Bronchial epithelial cell (primary cell): ENCODE measurements at regions not wholly inside any gene's neighbourhood (a gene's known extent, or its start where the extent isn't known, plus 50 kb on each side); places are given as distances from the start of the nearest gene placed in this dataset.

Source experiments
- DNase-seq: peaks from one replicate; pipeline ENCODE4 v3.0.0-alpha.2; 2010; ENCODE audit warnings: low read depth
- FAIRE-seq: peaks from 2 replicates; lab custom pipeline; 2011; peaks lifted over from hg19 to GRCh38; lab: Jason Lieb, UNC
- H3K27me3 ChIP-seq: 2 replicates; pipeline ENCODE4 v1.5.1; 2011; ENCODE audit warnings: low read length; ENCODE audit not compliant: control insufficient read depth, insufficient read depth
- H3K36me3 ChIP-seq: 2 replicates; pipeline ENCODE4 v1.5.1; 2011; ENCODE audit warnings: low read length; ENCODE audit not compliant: control insufficient read depth, insufficient read depth
- H3K4me3 ChIP-seq: 2 replicates; pipeline ENCODE4 v1.5.1; 2011; ENCODE audit warnings: mild to moderate bottlenecking, low read depth, low read length, control low read depth
- TF ChIP-seq, protein P1 (sequence below): IDR thresholded peaks from 2 replicates; pipeline ENCODE4 v1.5.1; 2011; ENCODE audit warnings: mild to moderate bottlenecking, moderate library complexity, low read length, control low read depth, inconsistent platforms; ENCODE audit not compliant: insufficient read depth, severe bottlenecking

GRCh38 chr5:26610577-26610976 is 427.8 kb downstream of the CDH9 start:
- FAIRE-seq: no peak

GRCh38 chr5:26601563-26601962 is 436.8 kb downstream of the CDH9 start:
- TF ChIP-seq, protein P1, sequence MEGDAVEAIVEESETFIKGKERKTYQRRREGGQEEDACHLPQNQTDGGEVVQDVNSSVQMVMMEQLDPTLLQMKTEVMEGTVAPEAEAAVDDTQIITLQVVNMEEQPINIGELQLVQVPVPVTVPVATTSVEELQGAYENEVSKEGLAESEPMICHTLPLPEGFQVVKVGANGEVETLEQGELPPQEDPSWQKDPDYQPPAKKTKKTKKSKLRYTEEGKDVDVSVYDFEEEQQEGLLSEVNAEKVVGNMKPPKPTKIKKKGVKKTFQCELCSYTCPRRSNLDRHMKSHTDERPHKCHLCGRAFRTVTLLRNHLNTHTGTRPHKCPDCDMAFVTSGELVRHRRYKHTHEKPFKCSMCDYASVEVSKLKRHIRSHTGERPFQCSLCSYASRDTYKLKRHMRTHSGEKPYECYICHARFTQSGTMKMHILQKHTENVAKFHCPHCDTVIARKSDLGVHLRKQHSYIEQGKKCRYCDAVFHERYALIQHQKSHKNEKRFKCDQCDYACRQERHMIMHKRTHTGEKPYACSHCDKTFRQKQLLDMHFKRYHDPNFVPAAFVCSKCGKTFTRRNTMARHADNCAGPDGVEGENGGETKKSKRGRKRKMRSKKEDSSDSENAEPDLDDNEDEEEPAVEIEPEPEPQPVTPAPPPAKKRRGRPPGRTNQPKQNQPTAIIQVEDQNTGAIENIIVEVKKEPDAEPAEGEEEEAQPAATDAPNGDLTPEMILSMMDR: no peak
- Histone ChIP-seq H3K27me3 (no peaks in the 10 kb centered on the region), H3K36me3 (no peaks in the 10 kb centered on the region), H3K4me3 (no peak overlapping the region)
- DNase-seq: no peak
- no peak for FAIRE-seq

More at GRCh38 chr5:26610577-26610976, 427.8 kb downstream of the CDH9 start:
- H3K4me3 ChIP-seq: no peak overlapping the region
- H3K27me3 ChIP-seq: no peaks in the 10 kb centered on the region
- DNase-seq: no peak
- TF ChIP-seq, protein P1: no peak
- H3K36me3 ChIP-seq: no peaks in the 10 kb centered on the region

GRCh38 chr5:26582350-26583045 is 455.9 kb downstream of the CDH9 start:
- Histone ChIP-seq H3K36me3 (no peaks in the 10 kb centered on the region), H3K4me3 (no peak overlapping the region), H3K27me3 (no peaks in the 10 kb centered on the region)
- DNase-seq (peak; percentile 46), FAIRE-seq (no peak)
- TF ChIP-seq, protein P1: no peak

GRCh38 chr5:26579712-26580111 is 458.7 kb downstream of the CDH9 start:
- H3K36me3 ChIP-seq: no peaks in the 10 kb centered on the region
- no peak overlapping the region for H3K4me3 ChIP-seq
- TF ChIP-seq, protein P1: no peak
- FAIRE-seq (no peak), DNase-seq (no peak)
- H3K27me3 ChIP-seq: no peaks in the 10 kb centered on the region

GRCh38 chr5:26578002-26578401 is 460.4 kb downstream of the CDH9 start:
- Histone ChIP-seq H3K27me3 (no peaks in the 10 kb centered on the region), H3K36me3 (no peaks in the 10 kb centered on the region), H3K4me3 (no peak overlapping the region)
- no peak for DNase-seq
- TF ChIP-seq, protein P1: no peak
- no peak for FAIRE-seq

DNA sequence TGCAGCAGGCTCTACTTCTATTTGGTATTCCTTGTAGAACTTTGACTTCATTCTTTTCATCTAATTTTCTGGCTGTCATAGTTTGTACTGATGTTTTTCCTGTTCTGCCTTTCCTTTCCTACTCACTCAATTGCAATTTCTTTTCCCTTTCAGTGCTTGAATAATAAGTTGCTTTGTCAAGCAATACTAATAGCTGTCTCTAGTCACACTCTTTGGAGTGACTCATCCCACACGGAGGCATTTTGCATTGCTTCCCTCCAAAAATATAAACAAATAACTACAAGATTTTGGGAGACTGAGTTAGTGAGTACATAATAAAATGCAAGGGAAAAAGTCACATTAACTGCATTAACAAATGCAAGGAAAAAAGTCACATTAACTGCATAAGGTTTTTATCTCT is 465.9 kb downstream of the CDH9 start:
- no peak for FAIRE-seq

More for the DNA sequence above, 465.9 kb downstream of the CDH9 start:
- Histone ChIP-seq H3K36me3 (no peaks in the 10 kb centered on the region), H3K4me3 (no peak overlapping the region), H3K27me3 (no peaks in the 10 kb centered on the region)
- DNase-seq: no peak
- TF ChIP-seq, protein P1: no peak
